Parathyroid adenoma (tissue), 2 donors: ENCODE measurements at regions not wholly inside any gene's neighbourhood (a gene's known extent, or its start where the extent isn't known, plus 50 kb on each side); places are given as distances from the start of the nearest gene placed in this dataset.
A peak's percentile ranks its signal among the peaks of the same experiment; 100 is the strongest.

ENCODE experiments used
- H2AFZ ChIP-seq: fragments of 300-600 bp; sonication (generic); one replicate; pipeline ENCODE4 v1.7.0; 2017; ENCODE audit warnings: antibody characterized with exemption, mild to moderate bottlenecking
- H3K27ac ChIP-seq: fragments of 300-600 bp; sonication (generic); one replicate; pipeline ENCODE4 v1.7.0; 2017
- H3K27me3 ChIP-seq: fragments of 300-600 bp; sonication (generic); one replicate; pipeline ENCODE4 v1.7.0; 2017; ENCODE audit warnings: low read length; ENCODE audit not compliant: control insufficient read depth, insufficient read depth
- H3K36me3 ChIP-seq: fragments of 300-600 bp; sonication (generic); one replicate; pipeline ENCODE4 v1.7.0; 2017; ENCODE audit warnings: low read length; ENCODE audit not compliant: control insufficient read depth, insufficient read depth
- H3K4me1 ChIP-seq: fragments of 300-600 bp; sonication (generic); one replicate; pipeline ENCODE4 v1.7.0; 2017; ENCODE audit warnings: control low read depth
- H3K4me2 ChIP-seq: fragments of 300-600 bp; sonication (generic); one replicate; pipeline ENCODE4 v1.7.0; 2017; ENCODE audit warnings: low read length
- H3K4me3 ChIP-seq: fragments of 300-600 bp; sonication (generic); one replicate; pipeline ENCODE4 v1.7.0; 2017; ENCODE audit warnings: low read depth, low read length
- H3K79me2 ChIP-seq: fragments of 300-600 bp; sonication (generic); one replicate; pipeline ENCODE4 v1.7.0; 2017; ENCODE audit warnings: control low read depth
- H3K9ac ChIP-seq: fragments of 300-600 bp; sonication (generic); one replicate; pipeline ENCODE4 v1.7.0; 2017; ENCODE audit warnings: mild to moderate bottlenecking
- H3K9me3 ChIP-seq: fragments of 300-600 bp; sonication (generic); one replicate; pipeline ENCODE4 v1.7.0; 2017; ENCODE audit warnings: low read length; ENCODE audit not compliant: control insufficient read depth
- CTCF ChIP-seq: fragments of 300-600 bp; sonication (generic); IDR thresholded peaks from one replicate; pipeline ENCODE4 v1.7.0; 2017; ENCODE audit warnings: antibody characterized with exemption, mild to moderate bottlenecking
- donor health status: primary hyperparathyroidism.

GRCh38 chr9:89955626-89956025 lies 350.8 kb downstream of the GADD45G start:
- Histone ChIP-seq H3K9ac (no peak overlapping the region), H3K27me3 (no peaks in the 10 kb centered on the region), H3K9me3 (no peaks in the 10 kb centered on the region), H2AFZ (no peak overlapping the region), H3K27ac (no peak overlapping the region), H3K4me1 (no peaks in the 10 kb centered on the region), H3K4me2 (no peak overlapping the region), H3K4me3 (no peak overlapping the region), H3K79me2 (no peaks in the 10 kb centered on the region), H3K36me3 (no peaks in the 10 kb centered on the region)
- no peak for TF ChIP-seq CTCF

DNA sequence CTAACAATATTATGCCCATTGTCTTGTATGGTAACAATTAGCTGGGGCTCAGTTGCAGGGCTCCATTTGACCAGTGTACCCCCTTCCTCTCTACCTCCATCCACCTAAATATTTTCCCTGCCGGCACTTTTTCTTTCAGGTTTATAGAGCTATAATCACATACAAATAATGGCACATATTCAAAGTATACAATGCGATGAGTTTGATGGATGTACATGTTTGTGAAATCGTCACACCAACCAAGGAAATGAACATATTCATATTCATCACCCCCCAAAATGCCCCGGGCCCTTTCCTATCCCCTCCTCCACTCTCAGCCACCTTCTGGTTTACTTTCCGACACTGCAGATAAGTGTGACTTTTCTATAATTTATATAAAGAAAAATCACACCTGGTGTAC lies 351.5 kb downstream of the GADD45G start:
- H3K4me2 ChIP-seq: no peak overlapping the region
- H3K9ac ChIP-seq: no peak overlapping the region
- H3K4me3 ChIP-seq: no peak overlapping the region
- no peaks in the 10 kb centered on the region for H3K27me3 ChIP-seq
- TF ChIP-seq CTCF: no peak
- no peaks in the 10 kb centered on the region for H3K79me2 ChIP-seq
- no peak overlapping the region for H3K27ac ChIP-seq
- H3K4me1 ChIP-seq: no peaks in the 10 kb centered on the region
- H3K9me3 ChIP-seq: no peaks in the 10 kb centered on the region
- no peaks in the 10 kb centered on the region for H3K36me3 ChIP-seq
- no peak overlapping the region for H2AFZ ChIP-seq

GRCh38 chr9:89956907-89957306 lies 352.1 kb downstream of the GADD45G start:
- Histone ChIP-seq H3K4me2 (no peak overlapping the region), H2AFZ (no peak overlapping the region), H3K27me3 (no peaks in the 10 kb centered on the region), H3K36me3 (no peaks in the 10 kb centered on the region), H3K4me3 (no peak overlapping the region), H3K9me3 (no peaks in the 10 kb centered on the region), H3K4me1 (no peaks in the 10 kb centered on the region), H3K79me2 (no peaks in the 10 kb centered on the region), H3K9ac (no peak overlapping the region), H3K27ac (no peak overlapping the region)
- TF ChIP-seq CTCF: no peak

DNA sequence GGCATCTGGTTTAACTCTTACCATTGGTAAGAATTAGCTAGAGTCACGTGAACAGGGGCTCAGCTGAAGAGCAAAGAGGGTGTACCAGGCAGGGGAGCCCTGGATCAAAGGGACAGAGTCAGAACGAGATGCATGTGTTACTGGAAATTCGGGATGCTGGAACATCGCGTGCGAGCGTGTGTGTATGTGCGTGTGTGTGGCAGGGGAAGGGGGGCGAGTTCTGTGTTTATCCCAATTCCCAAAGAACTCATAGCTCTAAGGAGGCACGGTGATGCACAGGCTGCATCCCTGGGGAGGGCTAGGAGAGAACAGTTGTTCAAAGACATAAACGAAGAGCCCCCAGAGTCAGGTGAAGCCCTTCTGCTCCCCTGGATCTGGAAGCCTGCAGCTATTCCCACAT lies 353.3 kb downstream of the GADD45G start:
- H3K27me3 ChIP-seq: no peaks in the 10 kb centered on the region
- H3K4me2 ChIP-seq: no peak overlapping the region
- no peaks in the 10 kb centered on the region for H3K36me3 ChIP-seq
- H3K4me3 ChIP-seq: no peak overlapping the region
- no peaks in the 10 kb centered on the region for H3K4me1 ChIP-seq
- no peaks in the 10 kb centered on the region for H3K9me3 ChIP-seq
- H3K27ac ChIP-seq: no peak overlapping the region
- no peak overlapping the region for H3K9ac ChIP-seq
- H2AFZ ChIP-seq: no peak overlapping the region
- TF ChIP-seq CTCF: no peak
- H3K79me2 ChIP-seq: no peaks in the 10 kb centered on the region

DNA sequence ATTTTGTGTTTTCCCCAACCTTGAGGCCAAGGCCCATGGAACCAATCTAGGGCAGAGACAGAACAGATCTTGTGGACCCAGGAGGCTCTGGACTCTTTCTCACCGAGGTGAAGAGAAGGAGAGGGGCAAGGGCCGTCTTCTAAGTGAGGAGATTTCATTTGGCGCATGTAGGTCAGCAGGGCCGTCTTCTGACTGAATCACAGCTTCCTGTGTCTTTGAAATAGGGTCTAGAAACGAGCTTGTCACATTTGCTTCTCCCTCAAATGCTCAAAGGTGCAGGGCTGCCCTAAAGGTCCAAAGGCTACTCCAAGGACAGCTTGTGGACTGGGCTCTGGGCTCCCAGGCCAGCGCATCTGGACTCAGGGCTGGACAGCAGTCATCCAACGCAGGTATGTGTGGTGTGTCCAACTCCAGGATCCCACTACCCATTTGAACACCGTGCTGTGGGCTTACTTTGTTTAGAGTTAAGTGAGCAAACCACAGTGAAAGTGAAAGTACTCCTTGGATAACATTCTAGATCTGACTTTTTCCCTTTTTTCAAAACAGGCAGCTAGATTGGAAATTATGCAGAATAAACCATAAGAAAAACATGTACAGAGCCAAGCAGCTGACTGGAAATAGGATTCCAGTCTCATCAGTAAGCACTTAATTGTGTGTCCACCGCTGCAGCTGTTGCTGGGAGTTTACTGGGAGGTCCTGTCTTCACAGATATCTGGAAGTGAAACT lies 357.0 kb downstream of the GADD45G start:
- H3K4me1 ChIP-seq: no peaks in the 10 kb centered on the region
- H3K36me3 ChIP-seq: no peaks in the 10 kb centered on the region
- no peaks in the 10 kb centered on the region for H3K79me2 ChIP-seq
- no peak for TF ChIP-seq CTCF
- no peaks in the 10 kb centered on the region for H3K9me3 ChIP-seq
- H3K27ac ChIP-seq: no peak overlapping the region
- no peaks in the 10 kb centered on the region for H3K27me3 ChIP-seq
- no peak overlapping the region for H3K9ac ChIP-seq
- peak overlapping the region; percentile 11 for H3K4me2 ChIP-seq
- no peak overlapping the region for H3K4me3 ChIP-seq
- peak overlapping the region; percentile 50 for H2AFZ ChIP-seq
